GM12873 (cell line): ENCODE measurements at regions not wholly inside any gene's neighbourhood (a gene's known extent, or its start where the extent isn't known, plus 50 kb on each side); places are given as distances from the start of the nearest gene placed in this dataset.

Experiments used
- TF ChIP-seq, protein P1 (sequence below): IDR thresholded peaks from 2 replicates; pipeline ENCODE4 v1.5.1; 2012; ENCODE audit warnings: low read depth, mild to moderate bottlenecking, moderate library complexity, low read length, control low read depth; ENCODE audit not compliant: insufficient read depth; ENCODE audit errors: missing control alignments

DNA sequence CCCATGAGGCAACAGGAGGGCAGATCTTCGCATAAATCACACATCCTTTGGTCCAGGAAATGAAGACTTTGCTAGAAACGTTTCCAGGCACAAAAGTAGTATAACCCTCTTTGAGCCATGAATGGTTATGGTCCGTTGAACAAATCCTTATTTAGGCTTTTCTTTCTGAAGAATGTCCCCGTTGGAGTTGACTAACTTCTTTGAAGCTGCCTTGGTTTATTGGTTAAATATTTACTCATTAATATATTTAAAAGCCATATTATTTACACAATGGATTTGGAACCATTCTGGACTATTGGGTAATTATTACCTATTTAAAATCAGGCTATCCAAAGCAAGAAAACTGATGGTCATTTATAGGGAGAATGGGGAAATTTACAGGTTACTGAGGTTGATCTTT lies 347.6 kb upstream of the SLC30A5 start:
- TF ChIP-seq, protein P1, sequence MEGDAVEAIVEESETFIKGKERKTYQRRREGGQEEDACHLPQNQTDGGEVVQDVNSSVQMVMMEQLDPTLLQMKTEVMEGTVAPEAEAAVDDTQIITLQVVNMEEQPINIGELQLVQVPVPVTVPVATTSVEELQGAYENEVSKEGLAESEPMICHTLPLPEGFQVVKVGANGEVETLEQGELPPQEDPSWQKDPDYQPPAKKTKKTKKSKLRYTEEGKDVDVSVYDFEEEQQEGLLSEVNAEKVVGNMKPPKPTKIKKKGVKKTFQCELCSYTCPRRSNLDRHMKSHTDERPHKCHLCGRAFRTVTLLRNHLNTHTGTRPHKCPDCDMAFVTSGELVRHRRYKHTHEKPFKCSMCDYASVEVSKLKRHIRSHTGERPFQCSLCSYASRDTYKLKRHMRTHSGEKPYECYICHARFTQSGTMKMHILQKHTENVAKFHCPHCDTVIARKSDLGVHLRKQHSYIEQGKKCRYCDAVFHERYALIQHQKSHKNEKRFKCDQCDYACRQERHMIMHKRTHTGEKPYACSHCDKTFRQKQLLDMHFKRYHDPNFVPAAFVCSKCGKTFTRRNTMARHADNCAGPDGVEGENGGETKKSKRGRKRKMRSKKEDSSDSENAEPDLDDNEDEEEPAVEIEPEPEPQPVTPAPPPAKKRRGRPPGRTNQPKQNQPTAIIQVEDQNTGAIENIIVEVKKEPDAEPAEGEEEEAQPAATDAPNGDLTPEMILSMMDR, result no peak

DNA sequence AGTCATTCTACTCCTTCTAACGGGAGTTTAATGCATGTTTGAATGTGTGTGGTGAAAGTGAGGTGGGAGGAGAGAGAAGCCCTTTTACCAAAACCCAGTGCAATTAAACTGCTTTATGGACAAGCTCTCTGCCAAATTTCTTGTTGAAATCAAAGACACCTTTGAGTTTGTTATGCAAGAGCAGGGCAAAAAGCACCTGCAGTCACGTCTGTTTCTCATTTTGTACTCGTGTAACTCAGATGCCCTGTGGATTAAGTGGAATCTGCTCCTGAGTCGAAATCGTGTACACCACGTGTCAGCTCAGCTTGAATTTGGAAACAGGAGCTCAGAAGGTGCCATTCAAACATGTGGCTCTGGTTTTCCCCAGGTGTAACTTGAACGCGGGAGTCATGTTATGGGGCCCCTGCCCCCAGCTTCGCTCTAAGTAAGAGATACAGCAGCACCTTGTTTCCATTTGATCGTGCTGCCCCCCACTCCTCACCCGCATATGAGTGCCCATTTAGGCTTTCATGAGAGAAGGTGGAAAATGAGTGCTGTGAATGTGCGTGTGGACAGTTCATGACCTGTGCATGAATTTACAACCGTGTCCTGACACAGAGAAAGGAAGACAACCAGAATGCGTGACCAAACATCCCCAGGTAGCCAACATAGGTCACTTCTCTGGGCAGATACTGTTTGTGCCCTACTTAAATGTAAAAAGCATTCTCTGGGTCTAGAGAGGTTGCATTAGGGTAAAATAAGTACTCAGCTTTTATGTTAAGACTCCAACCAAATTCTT lies 347.0 kb upstream of the SLC30A5 start:
- TF ChIP-seq, protein P1, result no peak

DNA sequence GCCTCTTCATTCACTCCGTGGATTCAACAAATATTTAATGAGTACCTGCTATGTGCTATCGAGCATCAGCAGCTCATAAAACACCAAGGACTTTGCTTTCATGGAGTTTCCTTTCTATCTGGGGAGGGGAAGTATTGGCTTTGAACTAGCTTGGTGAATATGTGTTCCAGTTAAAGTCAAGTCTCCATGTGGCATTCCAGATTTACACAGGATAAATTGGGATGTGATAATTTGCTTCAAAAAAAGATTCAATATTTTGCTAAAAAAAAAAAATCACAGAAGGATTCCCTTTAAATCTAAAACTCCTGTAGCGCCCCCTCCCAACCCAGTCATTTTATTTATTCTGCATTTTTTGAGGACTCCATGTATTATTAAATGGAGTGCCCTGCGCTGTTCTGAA lies 346.3 kb upstream of the SLC30A5 start:
- TF ChIP-seq, protein P1, result no peak

DNA sequence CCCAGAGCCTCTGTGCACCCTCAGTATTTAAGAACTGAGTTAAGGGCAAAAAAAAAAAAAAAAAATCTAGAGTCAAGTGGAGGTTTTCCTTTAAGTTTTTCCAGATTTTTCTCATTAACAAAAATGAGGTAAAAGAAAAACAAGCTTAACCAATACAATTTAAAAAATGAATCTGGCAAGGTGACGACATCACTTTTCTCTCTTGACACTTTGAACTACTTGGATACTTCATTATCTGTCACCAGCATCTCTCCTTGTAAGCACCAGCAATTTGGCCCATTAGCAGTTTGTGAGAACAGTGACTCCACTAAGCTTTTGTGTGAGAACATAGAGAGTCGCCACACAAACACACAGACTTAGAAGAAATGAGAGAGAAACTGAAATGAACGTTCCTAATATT lies 345.7 kb upstream of the SLC30A5 start:
- TF ChIP-seq, protein P1, result no peak

DNA sequence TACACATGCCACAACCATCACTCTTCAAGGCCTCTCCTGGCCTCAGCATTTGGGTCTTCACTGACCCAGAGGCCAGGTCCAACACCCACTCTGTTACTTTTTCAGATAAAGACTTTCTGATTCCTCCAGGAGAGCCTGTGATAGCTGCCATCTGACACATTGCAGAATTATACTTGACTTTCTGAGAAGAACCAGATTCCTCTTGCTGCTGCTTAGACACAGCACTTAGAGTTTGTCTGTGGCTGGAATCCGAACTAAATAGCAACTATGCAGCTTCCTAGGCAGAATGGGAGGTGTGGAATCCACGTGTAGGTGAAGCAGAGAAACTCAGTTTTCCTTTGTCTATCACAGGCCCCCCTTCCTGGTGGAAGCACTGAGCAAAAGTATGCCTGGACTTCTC lies 344.7 kb upstream of the SLC30A5 start:
- TF ChIP-seq, protein P1, result no peak

DNA sequence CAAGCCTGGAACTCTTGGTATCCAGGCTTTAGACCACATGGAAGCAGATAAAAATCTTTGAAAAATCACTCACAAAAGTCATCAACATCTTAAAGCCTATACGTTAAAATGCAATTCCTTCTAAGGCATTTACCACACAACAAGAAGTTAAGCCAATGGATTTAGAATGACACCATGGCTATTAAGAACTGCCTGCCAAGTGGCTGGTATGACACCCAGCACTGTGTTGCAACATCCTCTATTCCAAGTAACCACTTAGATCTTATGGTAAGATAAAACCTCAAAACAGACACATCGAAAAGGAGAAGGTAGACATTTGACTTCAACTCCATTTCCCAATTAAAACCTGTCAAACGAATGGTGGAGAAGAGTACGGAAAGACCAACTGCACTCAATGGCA lies 344.2 kb upstream of the SLC30A5 start:
- TF ChIP-seq, protein P1, result no peak

DNA sequence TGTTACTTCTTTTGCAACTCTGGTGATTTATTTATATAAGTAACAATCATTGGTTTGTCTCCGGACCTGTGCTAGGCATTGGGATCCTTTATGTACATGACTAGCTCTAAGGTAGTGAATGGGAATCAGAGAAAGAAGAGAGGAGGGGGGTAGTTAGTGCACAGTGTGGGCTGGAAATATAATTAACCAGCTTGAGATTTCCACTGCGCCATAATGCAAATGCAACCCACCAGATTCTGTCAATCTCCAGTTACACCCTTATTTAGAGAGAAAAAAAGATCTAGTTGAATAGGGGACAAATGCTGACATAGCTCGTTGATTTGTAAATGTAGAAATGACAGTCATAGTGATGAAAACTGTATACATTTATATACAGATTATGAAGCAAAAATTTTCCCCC lies 342.2 kb upstream of the SLC30A5 start:
- TF ChIP-seq, protein P1, result no peak
